ENCODE measurements at regions not wholly inside any gene's neighbourhood (a gene's known extent, or its start where the extent isn't known, plus 50 kb on each side); places are given as distances from the start of the nearest gene placed in this dataset.

GRCh38 chr3:5312290-5312689, 124.8 kb downstream of the EDEM1 start:
- H3K36me3 ChIP-seq (ENCODE audit: insufficient read depth, low read length) = no peaks in the 10 kb centered on the region
- H4K20me1 ChIP-seq (ENCODE audit: insufficient read depth, low read length, poor library complexity, severe bottlenecking) = no peaks in the 10 kb centered on the region
- H3K9me3 ChIP-seq (ENCODE audit: insufficient read depth, low read depth, low read length) = no peaks in the 10 kb centered on the region
- no peaks in the 10 kb centered on the region for H3K27me3 ChIP-seq (ENCODE audit: insufficient read depth, low read length, poor library complexity, severe bottlenecking)
- H3K9me2 ChIP-seq (replicated peaks; ENCODE audit: low read depth, low read length) = no peaks in the 10 kb centered on the region
- no peaks in the 10 kb centered on the region for H3K79me2 ChIP-seq (ENCODE audit: insufficient read depth, low read length)
- no peak overlapping the region for H3K4me3 ChIP-seq (ENCODE audit: low read length, poor library complexity, severe bottlenecking)
- H3K9ac ChIP-seq (ENCODE audit: low read depth, low read length, poor library complexity, severe bottlenecking) = no peak overlapping the region
- no peaks in the 10 kb centered on the region for H3K4me1 ChIP-seq (ENCODE audit: insufficient read depth, low read length, poor library complexity, severe bottlenecking)
- no peak overlapping the region for H2AFZ ChIP-seq (ENCODE audit: low read length)
- H3K4me2 ChIP-seq (ENCODE audit: low read depth, low read length, poor library complexity, severe bottlenecking) = no peak overlapping the region
- H3F3A ChIP-seq (ENCODE audit: low read depth) = no peaks in the 10 kb centered on the region
- TF ChIP-seq CTCF (conservative IDR thresholded peaks at IDR 0.05; ENCODE audit: low read length) = no peak
- no peak for TF ChIP-seq EZH2phosphoT487 (IDR thresholded peaks at IDR 0.05; ENCODE audit: borderline replicate concordance)

GRCh38 chr3:5314897-5315296, 127.4 kb downstream of the EDEM1 start:
- Histone ChIP-seq H3K79me2 (ENCODE audit: insufficient read depth, low read length) (no peaks in the 10 kb centered on the region), H3K27me3 (ENCODE audit: insufficient read depth, low read length, poor library complexity, severe bottlenecking) (no peaks in the 10 kb centered on the region), H3K9me3 (ENCODE audit: insufficient read depth, low read depth, low read length) (no peaks in the 10 kb centered on the region), H3K9ac (ENCODE audit: low read depth, low read length, poor library complexity, severe bottlenecking) (no peak overlapping the region), H3F3A (ENCODE audit: low read depth) (no peaks in the 10 kb centered on the region), H3K4me2 (ENCODE audit: low read depth, low read length, poor library complexity, severe bottlenecking) (no peak overlapping the region), H3K36me3 (ENCODE audit: insufficient read depth, low read length) (no peaks in the 10 kb centered on the region), H3K9me2 (replicated peaks; ENCODE audit: low read depth, low read length) (no peaks in the 10 kb centered on the region), H3K4me1 (ENCODE audit: insufficient read depth, low read length, poor library complexity, severe bottlenecking) (no peaks in the 10 kb centered on the region), H3K4me3 (ENCODE audit: low read length, poor library complexity, severe bottlenecking) (no peak overlapping the region), H4K20me1 (ENCODE audit: insufficient read depth, low read length, poor library complexity, severe bottlenecking) (no peaks in the 10 kb centered on the region), H2AFZ (ENCODE audit: low read length) (no peak overlapping the region)
- no peak for TF ChIP-seq EZH2phosphoT487 (IDR thresholded peaks at IDR 0.05; ENCODE audit: borderline replicate concordance)
- no peak for TF ChIP-seq CTCF (conservative IDR thresholded peaks at IDR 0.05; ENCODE audit: low read length)

- Histone ChIP-seq H3K27me3 (ENCODE audit: insufficient read depth, low read length, poor library complexity, severe bottlenecking) (no peaks in the 10 kb centered on the region), H3K9ac (ENCODE audit: low read depth, low read length, poor library complexity, severe bottlenecking) (no peak overlapping the region), H3F3A (ENCODE audit: low read depth) (no peaks in the 10 kb centered on the region), H3K9me2 (replicated peaks; ENCODE audit: low read depth, low read length) (no peaks in the 10 kb centered on the region), H3K4me1 (ENCODE audit: insufficient read depth, low read length, poor library complexity, severe bottlenecking) (no peaks in the 10 kb centered on the region), H2AFZ (ENCODE audit: low read length) (no peak overlapping the region), H3K4me2 (ENCODE audit: low read depth, low read length, poor library complexity, severe bottlenecking) (no peak overlapping the region), H3K4me3 (ENCODE audit: low read length, poor library complexity, severe bottlenecking) (no peak overlapping the region), H4K20me1 (ENCODE audit: insufficient read depth, low read length, poor library complexity, severe bottlenecking) (no peaks in the 10 kb centered on the region), H3K36me3 (ENCODE audit: insufficient read depth, low read length) (no peaks in the 10 kb centered on the region), H3K9me3 (ENCODE audit: insufficient read depth, low read depth, low read length) (no peaks in the 10 kb centered on the region), H3K79me2 (ENCODE audit: insufficient read depth, low read length) (no peaks in the 10 kb centered on the region)
- TF ChIP-seq CTCF (conservative IDR thresholded peaks at IDR 0.05; ENCODE audit: low read length) (no peak), EZH2phosphoT487 (IDR thresholded peaks at IDR 0.05; ENCODE audit: borderline replicate concordance) (no peak)
Observed at GRCh38 chr3:5317557-5317956, 130.1 kb downstream of the EDEM1 start.

All from Loucy (cell line).